HCT116 (cell line): ENCODE measurements at regions not wholly inside any gene's neighbourhood (a gene's known extent, or its start where the extent isn't known, plus 50 kb on each side); places are given as distances from the start of the nearest gene placed in this dataset.
"Not testable (repeated sequence)": the region's sequence is repeated elsewhere in the genome, so short reads cannot be mapped to it uniquely, and the experiment has no call there.

ENCODE experiments used
- ATAC-seq: fragments of 200-7000 bp; cut with Tn5 transposase; 2 replicates; pipeline ENCODE4 v1.9.1; 2020; ENCODE audit warnings: mild to moderate bottlenecking, moderate library complexity
- BruUV-seq: library from RNA; stranded (reverse); fragments of 400-500 nt; replicated peaks from 2 replicates; lab custom pipeline; 2021; lab: Mats Ljungman, UMichigan
- CTCF ChIA-PET: fragments of 300-600 bp; sonication (Branson Sonifier 250); formaldehyde crosslinking; loops from one replicate; lab custom pipeline; 2021; ENCODE audit warnings: antibody characterized with exemption; lab: Charles Lee
- POLR2A ChIA-PET: fragments of 300-600, 350-600 bp; sonication (Branson Sonifier 250); formaldehyde crosslinking; loops from one replicate; lab custom pipeline; 2021; ENCODE audit warnings: antibody characterized with exemption; lab: Charles Lee
- RAD21 ChIA-PET, 2 experiments: fragments of 300-600 bp; sonication (Branson Sonifier 250); formaldehyde crosslinking; loops; one replicate each; lab custom pipeline; 2023; ENCODE audit warnings: low total read pairs in 2 of 2; ENCODE audit not compliant: uncharacterized antibody in 2 of 2, unreplicated experiment in 2 of 2, low non-redundant PET in 1 of 2; lab: Charles Lee
- DNase-seq: peaks from one replicate; pipeline ENCODE4 v3.0.0-alpha.2; 2010; ENCODE audit warnings: low read depth, low spot score
- H2AFZ ChIP-seq: fragments of 200-600 bp; shearing (Covaris generic), sonication (generic); 2 replicates; pipeline ENCODE4 v1.6.1; 2017; ENCODE audit warnings: low read depth, mixed run types, mixed read lengths, antibody characterized with exemption, low read length; ENCODE audit not compliant: poor library complexity, severe bottlenecking
- H3K27ac ChIP-seq: 2 replicates; pipeline ENCODE4 v1.5.1; 2012; ENCODE audit warnings: low read depth, low read length
- H3K27me3 ChIP-seq: fragments of 200-600 bp; sonication (generic); 2 replicates; pipeline ENCODE4 v1.6.1; 2016; ENCODE audit warnings: mixed run types, low read length, mixed read lengths; ENCODE audit not compliant: insufficient read depth
- H3K36me3 ChIP-seq, 2 experiments: fragments of 200-500 bp in 1 of 2; fragments of 200-600 bp in 1 of 2; sonication (Bioruptor generic) in 1 of 2; sonication (generic) in 1 of 2; 2 replicates each; pipeline versions ENCODE4 v1.5.1 to v1.6.1; 2014 to 2016; ENCODE audit warnings: low read length in 2 of 2, inconsistent platforms in 1 of 2, mixed read lengths in 1 of 2, mixed run types in 1 of 2; ENCODE audit not compliant: insufficient read depth in 2 of 2, control insufficient read depth in 1 of 2
- H3K4me1 ChIP-seq, 2 experiments: fragments of 200-600 bp in 1 of 2; sonication (generic) in 1 of 2; 2 replicates each; pipeline versions ENCODE4 v1.5.1 to v1.6.1; 2012 to 2017; ENCODE audit warnings: low read length in 2 of 2, inconsistent platforms in 1 of 2, mild to moderate bottlenecking in 1 of 2, mixed read lengths in 1 of 2, mixed run types in 1 of 2, moderate library complexity in 1 of 2; ENCODE audit not compliant: insufficient read depth in 2 of 2, control insufficient read depth in 1 of 2
- H3K4me2 ChIP-seq: fragments of 200-600 bp; sonication (generic); 2 replicates; pipeline ENCODE4 v1.6.1; 2017; ENCODE audit warnings: mixed run types, low read length, mixed read lengths
- H3K4me3 ChIP-seq, 2 experiments: fragments of 200-600 bp in 1 of 2; sonication (generic) in 1 of 2; replicated peaks in 1 of 2; 2 replicates each; pipeline ENCODE4 v1.5.1; 2011 to 2016; ENCODE audit warnings: low read length in 2 of 2, control low read depth in 1 of 2, low read depth in 1 of 2, mild to moderate bottlenecking in 1 of 2, mixed read lengths in 1 of 2, mixed run types in 1 of 2
- H3K79me2 ChIP-seq: fragments of 200-600 bp; sonication (generic); 2 replicates; pipeline ENCODE4 v1.6.1; 2017; ENCODE audit warnings: mild to moderate bottlenecking, mixed run types, low read length, moderate library complexity, mixed read lengths; ENCODE audit not compliant: insufficient read depth
- H3K9ac ChIP-seq: fragments of 200-600 bp; sonication (generic); 2 replicates; pipeline ENCODE4 v1.6.1; 2016; ENCODE audit warnings: low read length, mixed read lengths
- H3K9me2 ChIP-seq: fragments of 200-600 bp; sonication (generic), shearing (Covaris generic); 2 replicates; pipeline ENCODE4 v1.6.1; 2017; ENCODE audit warnings: mixed run types, mild to moderate bottlenecking, moderate library complexity; ENCODE audit not compliant: insufficient read depth
- H3K9me3 ChIP-seq, 2 experiments: fragments of 200-500 bp in 1 of 2; fragments of 200-600 bp in 1 of 2; sonication (Bioruptor generic) in 1 of 2; sonication (generic) in 1 of 2; 2 replicates each; pipeline ENCODE4 v1.6.1; 2014 to 2017; ENCODE audit warnings: low read length in 2 of 2, mixed read lengths in 2 of 2, inconsistent platforms in 1 of 2, low read depth in 1 of 2, mild to moderate bottlenecking in 1 of 2, mixed run types in 1 of 2, moderate library complexity in 1 of 2; ENCODE audit not compliant: control insufficient read depth in 1 of 2, insufficient read depth in 1 of 2
- H4K20me1 ChIP-seq: fragments of 200-600 bp; sonication (generic), shearing (Covaris generic); 2 replicates; pipeline ENCODE4 v1.6.1; 2017; ENCODE audit warnings: mixed run types, mild to moderate bottlenecking, moderate library complexity; ENCODE audit not compliant: insufficient read depth
- CBX3 ChIP-seq: IDR thresholded peaks from 2 replicates; pipeline ENCODE4 v1.6.1; 2012; ENCODE audit warnings: low read depth
- EGR1 ChIP-seq: IDR thresholded peaks from 2 replicates; pipeline ENCODE4 v1.6.1; 2012; ENCODE audit warnings: low read depth
- EZH2phosphoT487 ChIP-seq: fragments of 200-600 bp; IDR thresholded peaks from 2 replicates; pipeline ENCODE4 v1.6.1; 2018; ENCODE audit warnings: antibody characterized with exemption, borderline replicate concordance
- POLR2A ChIP-seq: IDR thresholded peaks from 2 replicates; pipeline ENCODE4 v1.7.0; 2011; ENCODE audit warnings: borderline replicate concordance; ENCODE audit not compliant: insufficient read depth, insufficient read length; ENCODE audit errors: extremely low read depth
- SIN3A ChIP-seq: IDR thresholded peaks from 2 replicates; pipeline ENCODE4 v1.6.1; 2012; ENCODE audit warnings: low read depth
- SRF ChIP-seq: IDR thresholded peaks from 2 replicates; pipeline ENCODE4 v1.6.1; 2012; ENCODE audit warnings: low read depth
- intact Hi-C: fragments of 100-400 bp; cut with micrococcal nuclease; formaldehyde crosslinking; loops from 2 replicates; pipeline ENCODE4 v1.10.0; 2022
- TF ChIP-seq, protein P1 (sequence below): IDR thresholded peaks from 2 replicates; pipeline ENCODE4 v1.6.1; 2012; ENCODE audit warnings: low read depth
- TF ChIP-seq, protein P2 (sequence below): IDR thresholded peaks from 2 replicates; pipeline ENCODE4 v1.6.1; 2012
- TF ChIP-seq, protein P3 (sequence below): IDR thresholded peaks from 2 replicates; pipeline ENCODE4 v1.6.1; 2011; ENCODE audit warnings: mild to moderate bottlenecking, low read length, moderate library complexity; ENCODE audit not compliant: insufficient replicate concordance; ENCODE audit errors: extremely low read depth

DNA sequence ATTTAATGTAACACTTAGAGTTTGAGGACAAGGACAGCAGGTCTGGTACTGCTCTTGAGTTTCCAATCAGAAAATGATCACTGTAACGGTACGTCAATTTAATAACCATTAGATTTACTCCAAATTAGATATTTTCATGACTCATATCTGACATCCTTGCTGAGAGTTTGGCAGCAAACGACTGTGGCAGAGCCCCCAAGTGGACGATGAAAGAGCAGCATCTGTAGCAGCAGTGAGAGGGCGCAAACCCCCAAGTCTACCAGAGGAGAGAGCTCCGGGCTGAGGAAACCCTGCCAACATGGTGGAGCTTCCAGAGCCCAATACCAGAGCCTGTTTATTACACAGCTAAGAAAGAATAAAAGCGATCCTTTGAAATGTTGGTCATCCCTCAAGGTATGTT is 73.2 kb upstream of the EPB41L4A start (continued):
- TF ChIP-seq, protein P1, sequence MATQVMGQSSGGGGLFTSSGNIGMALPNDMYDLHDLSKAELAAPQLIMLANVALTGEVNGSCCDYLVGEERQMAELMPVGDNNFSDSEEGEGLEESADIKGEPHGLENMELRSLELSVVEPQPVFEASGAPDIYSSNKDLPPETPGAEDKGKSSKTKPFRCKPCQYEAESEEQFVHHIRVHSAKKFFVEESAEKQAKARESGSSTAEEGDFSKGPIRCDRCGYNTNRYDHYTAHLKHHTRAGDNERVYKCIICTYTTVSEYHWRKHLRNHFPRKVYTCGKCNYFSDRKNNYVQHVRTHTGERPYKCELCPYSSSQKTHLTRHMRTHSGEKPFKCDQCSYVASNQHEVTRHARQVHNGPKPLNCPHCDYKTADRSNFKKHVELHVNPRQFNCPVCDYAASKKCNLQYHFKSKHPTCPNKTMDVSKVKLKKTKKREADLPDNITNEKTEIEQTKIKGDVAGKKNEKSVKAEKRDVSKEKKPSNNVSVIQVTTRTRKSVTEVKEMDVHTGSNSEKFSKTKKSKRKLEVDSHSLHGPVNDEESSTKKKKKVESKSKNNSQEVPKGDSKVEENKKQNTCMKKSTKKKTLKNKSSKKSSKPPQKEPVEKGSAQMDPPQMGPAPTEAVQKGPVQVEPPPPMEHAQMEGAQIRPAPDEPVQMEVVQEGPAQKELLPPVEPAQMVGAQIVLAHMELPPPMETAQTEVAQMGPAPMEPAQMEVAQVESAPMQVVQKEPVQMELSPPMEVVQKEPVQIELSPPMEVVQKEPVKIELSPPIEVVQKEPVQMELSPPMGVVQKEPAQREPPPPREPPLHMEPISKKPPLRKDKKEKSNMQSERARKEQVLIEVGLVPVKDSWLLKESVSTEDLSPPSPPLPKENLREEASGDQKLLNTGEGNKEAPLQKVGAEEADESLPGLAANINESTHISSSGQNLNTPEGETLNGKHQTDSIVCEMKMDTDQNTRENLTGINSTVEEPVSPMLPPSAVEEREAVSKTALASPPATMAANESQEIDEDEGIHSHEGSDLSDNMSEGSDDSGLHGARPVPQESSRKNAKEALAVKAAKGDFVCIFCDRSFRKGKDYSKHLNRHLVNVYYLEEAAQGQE: no peak
- no peak for TF ChIP-seq SRF
- TF ChIP-seq EGR1: no peak
- TF ChIP-seq, protein P2, sequence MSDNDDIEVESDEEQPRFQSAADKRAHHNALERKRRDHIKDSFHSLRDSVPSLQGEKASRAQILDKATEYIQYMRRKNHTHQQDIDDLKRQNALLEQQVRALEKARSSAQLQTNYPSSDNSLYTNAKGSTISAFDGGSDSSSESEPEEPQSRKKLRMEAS: no peak
- no peak for TF ChIP-seq POLR2A
- peak; percentile 23; the same call in 1 of the 2 replicates for TF ChIP-seq CBX3
- no peak for TF ChIP-seq EZH2phosphoT487
- TF ChIP-seq, protein P3, sequence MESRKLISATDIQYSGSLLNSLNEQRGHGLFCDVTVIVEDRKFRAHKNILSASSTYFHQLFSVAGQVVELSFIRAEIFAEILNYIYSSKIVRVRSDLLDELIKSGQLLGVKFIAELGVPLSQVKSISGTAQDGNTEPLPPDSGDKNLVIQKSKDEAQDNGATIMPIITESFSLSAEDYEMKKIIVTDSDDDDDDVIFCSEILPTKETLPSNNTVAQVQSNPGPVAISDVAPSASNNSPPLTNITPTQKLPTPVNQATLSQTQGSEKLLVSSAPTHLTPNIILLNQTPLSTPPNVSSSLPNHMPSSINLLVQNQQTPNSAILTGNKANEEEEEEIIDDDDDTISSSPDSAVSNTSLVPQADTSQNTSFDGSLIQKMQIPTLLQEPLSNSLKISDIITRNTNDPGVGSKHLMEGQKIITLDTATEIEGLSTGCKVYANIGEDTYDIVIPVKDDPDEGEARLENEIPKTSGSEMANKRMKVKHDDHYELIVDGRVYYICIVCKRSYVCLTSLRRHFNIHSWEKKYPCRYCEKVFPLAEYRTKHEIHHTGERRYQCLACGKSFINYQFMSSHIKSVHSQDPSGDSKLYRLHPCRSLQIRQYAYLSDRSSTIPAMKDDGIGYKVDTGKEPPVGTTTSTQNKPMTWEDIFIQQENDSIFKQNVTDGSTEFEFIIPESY: no peak
- TF ChIP-seq SIN3A: no peak
- TF ChIP-seq, all 23 proteins: peak for 4

DNA sequence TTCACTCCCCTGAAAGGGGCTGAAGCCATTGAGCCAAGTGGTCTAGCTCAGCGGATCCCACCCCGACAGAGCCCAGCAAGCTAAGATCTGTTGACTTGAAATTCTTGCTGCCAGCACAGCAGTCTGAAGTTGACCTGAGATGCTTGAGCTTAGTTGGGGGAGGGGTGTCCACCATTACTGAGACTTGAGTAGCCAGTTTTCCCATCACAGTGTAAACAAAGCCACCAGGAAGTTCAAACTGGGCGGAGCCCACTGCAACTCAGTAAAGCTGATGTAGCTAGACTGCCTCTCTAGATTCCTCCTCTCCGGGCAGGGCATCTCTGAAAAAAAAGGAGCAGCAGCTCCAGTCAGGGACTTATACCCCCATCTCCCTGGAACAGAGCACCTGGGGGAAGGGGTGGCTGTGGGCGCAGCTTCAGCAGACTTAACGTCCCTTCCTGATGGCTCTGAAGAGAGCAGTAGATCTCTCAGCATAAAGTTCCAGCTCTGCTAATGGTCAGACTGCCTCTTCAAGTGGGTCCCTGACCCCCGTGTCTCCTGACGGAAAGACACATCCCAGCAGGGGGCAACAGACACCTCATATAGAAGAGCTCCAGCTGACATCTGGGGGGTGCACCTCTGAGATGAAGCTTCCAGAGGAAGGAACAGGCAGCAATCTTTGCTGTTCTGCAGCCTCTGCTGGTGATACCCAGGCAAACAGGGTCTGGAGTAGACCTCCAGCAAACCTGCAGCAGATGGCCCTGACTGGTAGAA is 84.8 kb upstream of the EPB41L4A start:
- intact Hi-C loops, H3K79me2 ChIP-seq, H3K4me2 ChIP-seq, H2AFZ ChIP-seq, H3K27me3 ChIP-seq, H3K27ac ChIP-seq, BruUV-seq, RAD21 ChIA-PET, H3K9ac ChIP-seq, H3K4me3 ChIP-seq, H3K36me3 ChIP-seq, H3K9me2 ChIP-seq, DNase-seq, H3K9me3 ChIP-seq, ATAC-seq, H4K20me1 ChIP-seq, POLR2A ChIA-PET, H3K4me1 ChIP-seq: not testable (repeated sequence)
- CTCF ChIA-PET: interaction anchor here (0.9 kb wide), 1 partner anchor 11 kb away, joined by 3 read pairs; no protein-coding TSS in a partner anchor

GRCh38 chr5:112509097-112509496 is 90.0 kb upstream of the EPB41L4A start:
- H3K9me3 ChIP-seq, BruUV-seq, H3K4me1 ChIP-seq, H3K27ac ChIP-seq, H3K9ac ChIP-seq, H3K36me3 ChIP-seq, H3K4me3 ChIP-seq, CTCF ChIA-PET, H4K20me1 ChIP-seq, H3K27me3 ChIP-seq, ATAC-seq, H3K79me2 ChIP-seq, RAD21 ChIA-PET, H3K4me2 ChIP-seq, POLR2A ChIA-PET, H3K9me2 ChIP-seq, DNase-seq, intact Hi-C loops, H2AFZ ChIP-seq: not testable (repeated sequence)
